GM12878 (cell line): ENCODE measurements at regions not wholly inside any gene's neighbourhood (a gene's known extent, or its start where the extent isn't known, plus 50 kb on each side); places are given as distances from the start of the nearest gene placed in this dataset.

Source experiments
- ATAC-seq: fragments of 200-7000 bp; cut with Tn5 transposase; 3 replicates; pipeline ENCODE4 v1.9.1; 2020; ENCODE audit warnings: mild to moderate bottlenecking, moderate library complexity
- BruUV-seq: library from RNA; stranded (reverse); fragments of 400-500 nt; replicated peaks from 2 replicates; lab custom pipeline; 2021; lab: Mats Ljungman, UMichigan
- CTCF ChIA-PET: fragments of 300-600 bp; sonication (Branson Sonifier 250); formaldehyde crosslinking; extraction: SDS; loops from one replicate; lab custom pipeline; 2021; ENCODE audit warnings: inconsistent platforms; lab: Yijun Ruan, JAX
- POLR2A ChIA-PET: fragments of 350-600 bp; formaldehyde crosslinking; extraction: SDS; loops from one replicate; lab custom pipeline; 2021; ENCODE audit warnings: inconsistent platforms; lab: Charles Lee
- RAD21 ChIA-PET: fragments of 300-600 bp; sonication (Branson Sonifier 250); formaldehyde crosslinking; loops from one replicate; lab custom pipeline; 2023; ENCODE audit warnings: antibody characterized with exemption; ENCODE audit not compliant: unreplicated experiment; lab: Charles Lee
- SMC1A ChIA-PET: fragments of 300-600 bp; sonication (Branson Sonifier 250); formaldehyde crosslinking; loops from one replicate; lab custom pipeline; 2023; ENCODE audit not compliant: unreplicated experiment, uncharacterized antibody; lab: Charles Lee
- DNase-seq: peaks from one replicate; pipeline ENCODE4 v3.0.0-alpha.2; 2011; ENCODE audit warnings: low read depth, low spot score
- FAIRE-seq: peaks from 3 replicates; lab custom pipeline; 2011; peaks lifted over from hg19 to GRCh38; lab: Jason Lieb, UNC
- H2AFZ ChIP-seq: 2 replicates; pipeline ENCODE4 v1.6.0; 2011; ENCODE audit warnings: low read depth, low read length, control low read depth; ENCODE audit not compliant: control insufficient read depth
- H3K27ac ChIP-seq: 2 replicates; pipeline ENCODE4 v1.5.1; 2011; ENCODE audit warnings: control low read depth; ENCODE audit not compliant: control insufficient read depth, insufficient read depth
- H3K27me3 ChIP-seq, 2 experiments: replicated peaks in 1 of 2; 2 replicates each; pipeline versions ENCODE4 v1.6.0 to v1.6.1; 2011; ENCODE audit warnings: low read length in 1 of 2; ENCODE audit not compliant: control insufficient read depth in 2 of 2, insufficient read depth in 2 of 2
- H3K36me3 ChIP-seq, 2 experiments: 2 replicates each; pipeline ENCODE4 v1.5.1; 2011; ENCODE audit warnings: low read length in 1 of 2; ENCODE audit not compliant: control insufficient read depth in 2 of 2, insufficient read depth in 2 of 2
- H3K4me1 ChIP-seq: 2 replicates; pipeline ENCODE4 v1.6.1; 2011; ENCODE audit warnings: mild to moderate bottlenecking, low read length, moderate library complexity, mixed read lengths; ENCODE audit not compliant: control insufficient read depth, insufficient read depth
- H3K4me2 ChIP-seq: 2 replicates; pipeline ENCODE4 v1.6.0; 2011; ENCODE audit warnings: control low read depth; ENCODE audit not compliant: control insufficient read depth, insufficient read depth
- H3K4me3 ChIP-seq: fragments of 200-600 bp; sonication (generic); 2 replicates; pipeline ENCODE4 v1.5.1; 2016
- H3K79me2 ChIP-seq: 2 replicates; pipeline ENCODE4 v1.6.0; 2011; ENCODE audit warnings: low read length; ENCODE audit not compliant: control insufficient read depth, insufficient read depth
- H3K9ac ChIP-seq: 2 replicates; pipeline ENCODE4 v1.8.0; 2011; ENCODE audit warnings: low read length, control low read depth, mixed read lengths; ENCODE audit not compliant: control insufficient read depth, insufficient read depth
- H3K9me3 ChIP-seq: replicated peaks from 3 replicates; pipeline ENCODE4 v1.5.1; 2011; ENCODE audit warnings: mild to moderate bottlenecking, low read length; ENCODE audit not compliant: control insufficient read depth, insufficient read depth
- H4K20me1 ChIP-seq: 2 replicates; pipeline ENCODE4 v1.6.0; 2011; ENCODE audit not compliant: control insufficient read depth, insufficient read depth
- E2F8 ChIP-seq: fragments of 450-650 bp; IDR thresholded peaks from 2 replicates; pipeline ENCODE4 v1.6.1; 2018; ENCODE audit warnings: mild to moderate bottlenecking, low read depth, moderate library complexity; ENCODE audit not compliant: partially characterized antibody
- E4F1 ChIP-seq: fragments of 450-650 bp; IDR thresholded peaks from 2 replicates; pipeline ENCODE4 v1.6.1; 2018; ENCODE audit warnings: borderline replicate concordance, mild to moderate bottlenecking; ENCODE audit not compliant: partially characterized antibody
- ESRRA ChIP-seq: IDR thresholded peaks from 2 replicates; pipeline ENCODE4 v1.6.1; 2012; ENCODE audit warnings: mild to moderate bottlenecking, low read length, improper control_type of control experiment
- HSF1 ChIP-seq: fragments of 150-350 bp; IDR thresholded peaks from 2 replicates; pipeline ENCODE4 v1.6.1; 2014; ENCODE audit warnings: mild to moderate bottlenecking, low read depth, low read length
- IRF3 ChIP-seq: fragments of 450-650 bp; IDR thresholded peaks from 2 replicates; pipeline ENCODE4 v1.6.1; 2014; ENCODE audit warnings: mild to moderate bottlenecking
- MAX ChIP-seq: IDR thresholded peaks from 2 replicates; pipeline ENCODE4 v1.6.1; 2012; ENCODE audit warnings: low read depth, low read length, improper control_type of control experiment
- POLR2AphosphoS5 ChIP-seq: IDR thresholded peaks from 2 replicates; pipeline ENCODE4 v1.6.1; 2011; ENCODE audit warnings: mild to moderate bottlenecking, low read length, inconsistent platforms
- RB1 ChIP-seq: fragments of 450-650 bp; formaldehyde crosslinking; IDR thresholded peaks from 2 replicates; pipeline ENCODE4 v1.6.1; 2017; ENCODE audit warnings: mild to moderate bottlenecking, borderline replicate concordance
- ZNF24 ChIP-seq: fragments of 450-650 bp; IDR thresholded peaks from 2 replicates; pipeline ENCODE4 v1.6.1; 2017; ENCODE audit warnings: antibody characterized with exemption, mild to moderate bottlenecking
- WGBS: methylation state at CpG from one replicate; pipeline ENCODE4 v1.1.6; 2016; ENCODE audit warnings: low lambda C conversion rate; ENCODE audit not compliant: insufficient replicate concordance, insufficient coverage; ENCODE audit errors: missing lambda C conversion rate; 5-methylcytosine and 5-hydroxymethylcytosine counted together
- in situ Hi-C: fragments of 300-500 bp; cut with MboI; formaldehyde crosslinking; loops from 9 replicates; pipeline ENCODE4 v1.14.3; 2018; ENCODE audit warnings: mixed read lengths
- intact Hi-C: fragments of 100-400 bp; cut with micrococcal nuclease; formaldehyde crosslinking; loops from one replicate; pipeline ENCODE4 v1.14.2; 2022; ENCODE audit not compliant: unreplicated experiment

- no peak overlapping the region for H3K4me2 ChIP-seq
- no TSS peak for BruUV-seq
- intact Hi-C loops: no loop called here
- H3K9ac ChIP-seq: no peak overlapping the region
- no peaks in the 10 kb centered on the region for H3K36me3 ChIP-seq
- ATAC-seq: no peak
- H3K4me1 ChIP-seq: no peaks in the 10 kb centered on the region
- ChIA-PET POLR2A (no interaction called here), CTCF (no interaction called here), RAD21 (no interaction called here)
- 0% methylated on average over 2 of the region's 2 CpGs for WGBS
- H3K79me2 ChIP-seq: no peaks in the 10 kb centered on the region
- TF ChIP-seq MAX (no peak), POLR2AphosphoS5 (no peak), ZNF24 (no peak), ESRRA (no peak)
- TF ChIP-seq, all 136 proteins: peak for 0
- H4K20me1 ChIP-seq: no peaks in the 10 kb centered on the region
- H3K4me3 ChIP-seq: no peak overlapping the region
- SMC1A ChIA-PET: no interaction called here
- no peaks in the 10 kb centered on the region for H3K9me3 ChIP-seq
- in situ Hi-C loops: no loop called here
- no peak for DNase-seq
- H3K27me3 ChIP-seq: no peaks in the 10 kb centered on the region
- H3K27ac ChIP-seq: no peak overlapping the region
- FAIRE-seq: no peak
- no peak overlapping the region for H2AFZ ChIP-seq
These were observed 646.9 kb downstream of the USP25 start for GRCh38 chr21:16376673-16377072.

GRCh38 chr21:16377120-16377658, 647.4 kb downstream of the USP25 start:
- Histone ChIP-seq H3K36me3 (no peaks in the 10 kb centered on the region), H3K27ac (no peak overlapping the region), H3K4me3 (no peak overlapping the region), H3K27me3 (no peaks in the 10 kb centered on the region), H3K9ac (no peak overlapping the region), H3K9me3 (no peaks in the 10 kb centered on the region), H3K79me2 (no peaks in the 10 kb centered on the region), H3K4me2 (no peak overlapping the region), H4K20me1 (no peaks in the 10 kb centered on the region), H2AFZ (no peak overlapping the region), H3K4me1 (no peaks in the 10 kb centered on the region)
- WGBS: 27% methylated on average over 6 of the region's 6 CpGs
- no peak for FAIRE-seq
- no peak for DNase-seq
- ChIA-PET RAD21 (no interaction called here), SMC1A (no interaction called here), CTCF (no interaction called here), POLR2A (no interaction called here)
- no TSS peak for BruUV-seq
- no peak for ATAC-seq
- in situ Hi-C loops: no loop called here
- intact Hi-C loops: no loop called here
- no peak for TF ChIP-seq E4F1
- TF ChIP-seq E2F8: no peak
- no peak for TF ChIP-seq RB1
- TF ChIP-seq IRF3: no peak
- no peak for TF ChIP-seq HSF1
